Ovary (tissue), 3 donors: ENCODE measurements at regions not wholly inside any gene's neighbourhood (a gene's known extent, or its start where the extent isn't known, plus 50 kb on each side); places are given as distances from the start of the nearest gene placed in this dataset.

Experiments
- CTCF ChIP-seq, 3 donors: fragments of 450-650 bp in 2 of 3; fragments of 200-600 bp in 1 of 3; IDR thresholded peaks; one replicate each; pipeline versions ENCODE4 v1.5.1 to v1.8.0; 2016 to 2022; ENCODE audit warnings: antibody characterized with exemption in 3 of 3, mild to moderate bottlenecking in 1 of 3
- EP300 ChIP-seq: sonication (generic); formaldehyde crosslinking; IDR thresholded peaks from one replicate; pipeline ENCODE4 v1.6.1; 2017; ENCODE audit warnings: antibody characterized with exemption
- POLR2A ChIP-seq: fragments of 450-650 bp; IDR thresholded peaks from one replicate; pipeline ENCODE4 v1.6.1; 2017; ENCODE audit warnings: antibody characterized with exemption, mild to moderate bottlenecking, moderate library complexity
- donor health status: DM: no; HTN: no; CAD: no.

GRCh38 chr12:67091678-67092077 lies 177.5 kb upstream of the CAND1 start:
- no peak for TF ChIP-seq EP300
- TF ChIP-seq CTCF (IDR thresholded peaks at IDR 0.05): no peak
- TF ChIP-seq POLR2A: no peak
